NCI-H510A treated with DMSO at 0.1 percent for 48 hours (cell line): ENCODE measurements at regions not wholly inside any gene's neighbourhood (a gene's known extent, or its start where the extent isn't known, plus 50 kb on each side); places are given as distances from the start of the nearest gene placed in this dataset.
A peak's percentile ranks its signal among the peaks of the same experiment; 100 is the strongest.
"Not testable (repeated sequence)": the region's sequence is repeated elsewhere in the genome, so short reads cannot be mapped to it uniquely, and the experiment has no call there.

ENCODE experiments used
- DNase-seq: peaks from one replicate; lab custom pipeline; 2025; lab: John Stamatoyannopoulos, UW

DNA sequence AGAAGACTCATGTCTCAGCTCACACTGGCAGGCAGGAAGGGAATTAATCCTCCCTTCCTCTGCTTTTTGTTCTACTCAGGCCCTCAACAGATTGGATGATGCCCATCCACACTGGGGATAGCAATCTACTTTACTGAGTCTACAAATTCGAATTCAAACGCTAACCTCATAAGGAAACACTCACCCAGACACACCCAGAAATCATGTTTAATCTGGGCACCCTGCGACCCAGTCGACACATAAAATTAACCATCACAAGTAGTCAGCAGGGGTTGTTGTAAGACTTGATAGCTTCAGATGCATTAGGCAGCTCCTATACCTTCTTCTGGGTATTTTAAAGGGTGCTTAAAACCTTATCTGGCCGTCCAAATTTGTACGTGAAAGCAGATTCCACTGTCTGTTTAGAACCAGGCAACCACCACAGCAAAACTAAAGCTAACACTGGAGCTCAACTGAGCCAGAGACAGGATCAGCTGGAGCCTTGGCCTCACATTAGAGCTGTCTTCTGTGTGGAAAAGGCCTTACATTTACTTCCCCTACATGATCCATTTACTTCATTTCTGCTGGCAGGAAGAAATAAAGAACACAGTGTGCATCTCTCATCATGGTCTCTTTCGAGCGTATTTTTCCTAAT is 407.3 kb upstream of the PPP2R3A start:
- no peak for DNase-seq

DNA sequence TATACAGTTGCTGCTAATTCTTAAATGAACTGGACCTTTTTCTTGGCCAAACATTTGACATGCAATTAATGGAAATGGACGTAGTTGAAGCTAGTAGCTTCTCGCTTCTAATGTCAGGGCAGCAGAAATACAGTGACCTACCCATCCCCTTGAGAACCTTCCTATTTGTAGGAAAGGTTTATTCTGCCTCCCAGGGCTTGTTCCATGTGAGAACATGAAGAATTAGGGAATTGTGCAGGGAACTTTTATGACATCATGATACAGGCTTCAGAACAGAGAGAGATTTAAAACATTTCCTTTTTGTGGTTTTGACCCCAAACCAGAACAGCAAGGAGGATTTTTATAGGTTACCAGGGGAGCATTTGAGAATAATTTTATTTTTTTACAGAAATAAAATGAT is 406.6 kb upstream of the PPP2R3A start:
- DNase-seq, result no peak

DNA sequence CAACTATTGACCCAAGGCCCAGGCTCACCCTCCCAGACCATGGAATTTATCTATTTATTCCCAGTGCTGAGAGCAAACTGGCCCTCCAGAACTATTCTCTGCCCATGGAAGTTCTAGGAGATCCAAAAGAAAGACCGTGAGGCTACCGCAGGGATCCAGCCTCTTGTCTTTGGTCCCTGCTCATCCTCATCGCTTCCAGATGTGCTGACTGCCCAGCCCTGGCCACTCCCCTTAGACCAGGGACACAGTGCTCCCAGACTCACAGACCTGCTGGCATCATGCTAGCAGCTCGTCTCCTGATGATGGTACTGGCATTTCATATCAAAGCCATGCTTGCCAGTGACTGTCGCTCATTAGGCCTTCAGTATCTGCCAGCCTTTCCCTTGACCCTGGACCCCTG is 405.7 kb upstream of the PPP2R3A start:
- no peak for DNase-seq

DNA sequence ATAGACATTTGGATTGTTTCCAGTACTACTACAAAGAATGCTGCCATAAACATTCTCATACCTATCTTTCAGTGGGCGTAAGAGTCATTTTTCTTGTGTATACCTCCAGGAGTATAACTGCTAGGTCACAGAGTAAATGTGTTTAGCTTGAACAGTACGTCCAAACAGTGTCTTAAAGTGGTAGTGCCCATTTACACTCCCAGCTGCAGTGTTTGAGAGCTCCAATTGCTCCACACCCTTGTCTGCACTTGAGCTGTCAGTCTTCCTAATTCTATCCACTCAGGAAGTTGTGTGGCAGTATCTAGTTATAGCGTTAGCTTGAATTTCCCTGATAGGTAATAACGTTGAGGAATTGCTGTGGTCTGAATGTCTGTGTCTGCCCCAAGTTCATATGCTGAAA is 404.7 kb upstream of the PPP2R3A start:
- DNase-seq, result no peak

DNA sequence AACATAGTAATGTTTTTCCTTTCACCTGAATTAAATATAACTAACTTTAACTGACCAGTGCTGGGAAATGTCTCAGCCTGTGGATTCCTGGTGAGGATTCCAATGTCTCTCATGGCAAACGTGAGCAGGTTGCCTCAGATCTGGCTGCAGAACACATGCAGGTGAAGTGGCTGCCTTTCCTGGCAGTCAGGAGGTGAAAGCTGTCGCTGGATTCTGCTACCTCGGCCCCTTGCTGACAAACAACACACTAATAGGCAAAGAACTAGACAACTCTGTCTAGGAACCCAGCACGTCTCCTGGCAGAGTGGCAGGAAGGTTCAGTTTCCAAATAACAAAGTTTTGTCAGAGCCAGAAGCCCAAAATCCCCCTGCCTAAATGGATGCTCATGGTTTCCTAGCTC is 400.8 kb upstream of the PPP2R3A start:
- no peak for DNase-seq

DNA sequence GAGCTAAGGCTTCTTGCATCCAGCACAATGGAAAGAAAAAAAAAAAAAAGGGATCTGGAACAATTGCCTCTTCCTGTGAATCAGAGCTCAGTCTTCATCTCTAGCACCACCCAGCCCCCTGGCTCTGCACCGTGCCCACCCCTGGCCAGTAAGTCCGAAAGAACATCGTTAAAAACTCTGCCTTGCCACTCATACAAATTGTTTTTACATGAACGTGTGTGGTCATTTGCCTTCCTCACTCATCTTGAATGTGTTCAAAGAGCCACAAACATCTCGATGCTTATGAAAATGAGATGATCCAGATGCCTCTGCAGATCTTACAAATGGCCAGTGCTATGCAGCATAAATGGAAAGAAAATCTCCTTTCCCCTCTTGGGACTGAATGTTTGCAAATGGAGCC is 400.0 kb upstream of the PPP2R3A start:
- DNase-seq, result no peak

DNA sequence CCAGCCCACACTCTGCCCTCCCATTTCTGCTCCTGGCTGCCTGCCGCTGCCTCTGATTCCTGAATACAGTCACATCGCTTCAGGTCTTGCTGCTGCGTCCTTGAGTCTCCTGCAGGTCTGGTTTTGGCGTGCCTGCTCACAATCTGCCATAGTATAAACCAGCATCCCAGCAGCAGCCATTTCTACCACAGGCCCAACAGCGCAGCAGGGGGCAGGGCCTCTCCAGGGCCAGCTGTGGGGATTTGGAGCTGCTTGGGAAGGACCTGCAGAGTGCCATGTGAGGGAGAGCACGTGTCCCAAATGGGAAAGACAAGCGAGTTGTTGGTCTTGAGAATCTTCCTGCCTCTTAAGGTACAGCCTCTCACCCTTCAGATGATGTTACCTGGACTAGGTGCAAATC is 398.3 kb upstream of the PPP2R3A start:
- DNase-seq, result no peak

DNA sequence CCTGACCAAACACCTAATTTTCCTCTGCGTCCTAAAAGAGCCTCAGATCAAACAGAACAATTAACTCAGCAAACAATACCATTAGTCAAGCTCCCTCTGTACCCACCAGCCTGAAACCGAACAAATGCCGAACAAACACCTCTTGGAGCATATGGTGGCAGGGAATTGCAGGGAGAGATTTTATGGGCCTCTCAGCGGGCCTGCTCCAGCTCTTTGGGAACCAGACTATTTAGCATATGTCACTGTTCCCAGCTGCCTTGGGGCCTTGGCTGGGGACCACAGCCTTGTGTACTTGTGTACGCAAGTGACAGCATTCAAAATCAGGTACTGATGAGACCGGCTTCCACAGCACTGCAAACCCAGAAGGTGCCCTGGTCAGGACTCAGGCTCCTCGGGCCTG is 388.8 kb upstream of the PPP2R3A start:
- DNase-seq, result peak; percentile 11

DNA sequence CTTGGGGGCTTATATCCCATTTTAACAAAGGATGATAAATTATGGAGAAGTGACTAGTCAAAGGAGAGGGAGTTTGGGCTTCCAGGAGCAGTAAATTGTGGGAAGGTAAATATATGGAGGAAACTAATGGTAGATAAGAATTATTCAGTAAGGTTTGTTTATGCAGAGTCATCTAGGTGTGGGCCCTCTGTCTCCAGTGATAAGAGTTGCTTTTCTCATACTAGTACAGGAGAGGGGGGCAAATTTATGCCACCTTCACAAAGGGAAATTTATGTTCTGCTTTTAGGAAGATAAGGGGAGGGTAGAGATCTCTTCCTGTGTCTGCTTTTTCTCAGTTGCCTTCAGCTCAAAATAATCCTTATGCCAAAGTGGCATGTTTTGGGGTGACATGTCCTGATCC is 383.7 kb upstream of the PPP2R3A start:
- DNase-seq, result no peak

DNA sequence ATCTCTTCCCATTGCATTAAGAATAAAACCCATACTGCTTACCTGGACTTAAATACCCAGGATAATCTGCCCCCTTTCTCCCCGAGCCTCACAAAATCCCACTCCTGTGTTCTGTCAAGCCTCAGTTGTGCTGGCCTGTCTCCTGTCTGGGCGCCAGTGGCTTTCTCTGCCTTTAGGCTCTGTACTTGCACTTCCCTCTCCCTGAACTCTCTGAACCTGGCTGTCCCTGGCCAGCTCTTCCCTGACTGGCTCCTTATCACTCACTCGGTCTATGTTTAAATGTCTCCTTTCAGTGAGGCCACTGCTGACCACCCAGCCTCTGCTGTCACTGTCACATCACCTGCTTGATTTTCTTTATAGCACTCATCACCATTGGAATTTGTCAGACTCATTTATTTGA is 382.7 kb upstream of the PPP2R3A start:
- DNase-seq, result no peak

DNA sequence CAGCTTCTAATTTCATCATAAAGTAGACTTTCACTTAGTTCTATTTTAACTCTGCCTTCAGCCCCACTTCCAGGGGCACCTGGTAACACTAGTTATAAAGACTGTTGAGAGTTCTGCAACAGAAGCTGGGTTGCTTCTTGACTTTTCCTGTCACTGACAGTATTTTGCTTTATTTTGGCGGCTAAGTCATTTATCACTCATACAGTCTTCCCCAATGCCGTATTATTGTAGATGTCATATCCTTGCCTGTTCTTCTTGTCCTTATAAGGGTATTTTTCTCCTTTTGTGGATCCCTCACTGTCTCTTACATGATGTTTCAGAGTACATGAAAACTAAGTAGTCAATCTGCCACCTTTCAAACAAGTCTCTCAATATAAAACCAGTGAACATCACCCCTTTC is 369.0 kb upstream of the PPP2R3A start:
- DNase-seq, result no peak

DNA sequence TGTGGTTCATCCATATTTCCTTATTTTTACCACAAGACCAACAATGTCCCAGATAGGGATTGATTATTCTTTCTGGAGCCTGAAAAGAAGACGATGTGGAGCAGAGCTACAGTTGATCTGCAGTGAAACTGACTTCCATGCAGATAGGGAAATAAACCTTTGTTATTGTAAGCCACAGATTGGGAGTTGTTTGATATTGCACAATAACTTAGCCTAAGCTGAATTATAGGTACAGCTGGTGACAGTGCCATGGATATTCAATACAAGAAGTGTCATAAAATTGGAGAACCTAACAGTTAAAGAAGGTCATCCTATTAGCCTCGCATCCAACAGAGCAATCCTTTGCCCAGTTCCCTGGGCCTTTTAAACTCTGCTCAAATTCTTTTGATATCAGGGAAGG is 367.7 kb upstream of the PPP2R3A start:
- no peak for DNase-seq

DNA sequence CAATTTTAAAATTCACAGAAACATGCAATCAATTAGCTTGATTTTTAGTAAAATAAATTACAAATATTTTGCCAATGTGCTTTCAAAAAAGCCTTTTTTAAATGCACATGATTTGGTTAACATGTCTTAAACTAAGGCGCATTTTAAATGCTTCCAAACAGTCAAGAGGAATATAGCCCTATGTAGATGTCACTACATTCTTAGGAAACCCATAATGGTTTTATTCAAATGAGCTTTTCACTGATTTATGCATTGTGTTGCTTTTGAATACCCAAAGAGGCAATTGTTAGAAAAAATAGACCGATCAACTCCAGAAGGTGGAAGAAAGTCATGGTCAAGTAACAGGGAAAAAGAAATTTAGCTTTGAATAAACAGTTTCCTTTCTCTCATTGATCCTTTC is 366.9 kb upstream of the PPP2R3A start:
- no peak for DNase-seq

DNA sequence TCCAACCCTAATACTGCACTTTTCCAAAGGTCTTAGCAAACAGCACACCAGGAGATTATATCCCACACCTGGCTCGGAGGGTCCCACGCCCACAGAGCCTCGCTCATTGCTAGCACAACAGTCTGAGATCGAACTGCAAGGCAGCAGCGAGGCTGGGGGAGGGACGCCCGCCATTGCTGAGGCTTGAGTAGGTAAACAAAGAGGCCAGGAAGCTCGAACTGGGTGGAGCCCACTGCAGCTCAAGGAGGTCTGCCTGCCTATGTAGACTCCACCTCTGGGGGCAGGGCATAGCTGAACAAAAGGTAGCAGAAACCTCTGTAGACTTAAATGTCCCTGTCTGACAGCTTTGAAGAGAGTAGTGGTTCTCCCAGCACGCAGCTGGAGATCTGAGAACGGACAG is 361.0 kb upstream of the PPP2R3A start:
- DNase-seq, result not testable (repeated sequence)

DNA sequence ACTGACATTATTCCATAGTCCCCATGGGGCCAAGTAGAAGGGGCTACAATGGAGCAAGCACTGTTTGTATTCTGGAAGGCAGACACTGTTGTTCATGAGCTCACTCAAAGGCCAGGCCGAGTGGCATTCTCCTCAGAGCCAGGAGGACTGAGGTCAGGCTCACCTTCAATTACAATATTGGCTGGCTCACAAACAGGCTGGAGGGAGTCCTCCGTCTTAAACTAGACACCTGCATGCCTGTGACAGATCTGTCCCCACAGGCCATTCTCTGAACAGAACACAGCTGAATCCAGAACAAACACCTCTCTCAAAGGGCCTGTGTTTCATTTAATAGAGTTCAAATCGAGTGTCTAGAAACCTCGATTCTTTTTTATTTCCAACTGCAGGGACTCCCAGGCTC is 347.4 kb upstream of the PPP2R3A start:
- DNase-seq, result no peak

DNA sequence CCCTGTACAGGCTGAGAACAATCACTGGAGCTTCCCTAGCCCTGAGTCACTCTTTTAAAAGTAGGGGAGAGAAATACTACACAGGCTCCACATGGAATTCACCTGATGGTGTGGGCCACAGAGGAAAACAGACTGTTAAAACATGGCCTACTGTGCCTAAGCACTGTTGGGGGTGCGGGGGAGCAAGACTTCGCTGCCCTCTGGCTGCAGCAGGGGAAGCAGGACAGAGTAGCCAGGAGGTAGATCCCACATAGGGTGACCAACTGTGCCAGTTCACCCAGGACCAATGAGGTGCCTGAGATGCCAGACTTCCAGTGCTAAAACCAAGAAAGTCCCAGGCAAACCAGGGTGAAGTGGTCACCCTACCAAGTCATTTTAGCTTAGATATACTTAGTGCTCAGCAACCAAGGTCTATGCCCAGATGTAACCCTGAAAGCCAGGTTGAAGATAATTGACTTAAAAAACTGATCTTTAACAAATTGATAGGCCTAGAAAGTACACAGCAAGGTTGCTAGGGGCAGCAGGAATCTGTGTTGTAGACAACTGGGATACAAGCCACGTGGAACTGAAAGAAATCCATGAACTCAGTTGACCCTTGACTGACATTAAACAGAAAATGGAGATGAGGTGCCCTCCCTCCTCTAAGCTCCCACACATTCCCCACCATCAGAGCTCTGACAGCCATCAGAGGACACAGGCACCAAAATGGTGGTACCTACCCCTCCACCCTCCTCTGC is 344.2 kb upstream of the PPP2R3A start:
- no peak for DNase-seq

DNA sequence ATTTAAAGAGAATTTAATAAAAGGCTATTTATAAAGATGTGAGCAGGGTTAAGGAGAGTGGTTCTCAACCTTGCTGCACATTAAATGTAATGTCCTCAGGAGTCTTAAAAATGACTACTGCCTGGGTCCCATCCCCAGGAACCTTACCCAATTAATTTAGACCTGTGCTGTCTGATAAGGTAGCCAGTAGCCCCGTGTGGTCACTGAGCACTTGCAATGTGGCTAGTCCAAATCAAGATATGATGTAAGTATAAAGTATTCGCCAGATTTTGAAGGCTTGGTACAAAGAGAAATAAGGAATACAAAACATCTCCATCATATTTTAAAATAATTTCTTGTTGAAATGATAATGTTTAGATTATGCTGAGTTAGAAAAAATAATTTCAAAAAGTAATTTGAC is 343.3 kb upstream of the PPP2R3A start:
- no peak for DNase-seq

DNA sequence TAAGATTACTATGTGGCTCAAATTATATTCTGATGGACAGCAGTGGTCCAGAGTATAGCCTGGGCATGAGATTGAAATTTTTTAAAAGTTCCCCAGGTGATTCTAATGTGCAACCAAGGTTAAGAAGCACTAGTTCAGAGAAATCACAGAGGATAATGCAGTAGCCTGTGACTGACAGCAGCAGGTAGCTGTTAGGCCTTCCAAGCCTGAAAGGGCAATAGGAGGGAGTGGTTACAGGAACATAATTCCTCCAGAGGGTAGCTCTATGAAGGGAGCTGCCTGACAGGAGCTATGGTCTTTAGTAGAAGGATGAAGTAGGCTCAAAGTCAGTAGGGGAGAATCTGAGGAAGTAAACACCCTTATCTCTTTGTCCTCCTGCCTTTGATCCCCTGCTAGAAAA is 342.9 kb upstream of the PPP2R3A start:
- DNase-seq, result no peak

DNA sequence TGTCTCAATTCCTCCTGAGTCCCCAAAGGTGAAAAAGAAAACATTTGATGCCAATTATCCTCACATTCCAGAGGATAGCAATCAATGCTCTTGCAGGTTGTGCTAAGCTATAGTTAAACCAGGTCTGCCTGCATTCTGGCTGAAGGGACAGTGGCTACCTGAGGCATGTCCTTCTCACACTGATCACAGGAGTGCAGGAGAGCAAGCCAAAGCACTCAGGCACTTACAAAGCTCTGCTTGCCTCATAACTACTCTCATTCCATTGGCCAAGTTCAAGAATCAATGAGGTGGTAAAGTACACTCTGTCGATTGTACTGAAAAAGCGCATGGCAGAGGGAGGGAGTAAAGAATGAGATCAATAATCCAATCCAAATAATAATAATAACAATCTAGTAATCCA is 342.0 kb upstream of the PPP2R3A start:
- DNase-seq, result no peak

DNA sequence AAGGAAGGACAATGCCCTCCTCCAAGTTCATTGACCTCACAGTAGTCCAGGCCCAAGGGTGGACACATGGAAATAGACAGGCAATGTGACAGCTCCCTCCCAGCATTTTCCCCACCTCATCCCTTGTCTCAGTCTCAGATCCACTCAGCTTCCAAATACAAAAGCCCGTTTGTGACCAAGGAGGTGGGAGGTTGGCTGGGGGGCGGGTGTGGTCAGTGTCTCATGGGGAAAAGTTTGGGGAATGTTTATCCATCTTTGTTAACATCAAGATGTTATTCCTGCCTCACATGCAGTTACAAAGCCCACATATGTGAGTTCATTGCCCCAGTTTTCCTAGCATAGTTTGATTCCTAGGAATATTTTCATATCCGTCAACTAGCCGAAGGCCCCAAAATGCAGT is 338.5 kb upstream of the PPP2R3A start:
- no peak for DNase-seq

DNA sequence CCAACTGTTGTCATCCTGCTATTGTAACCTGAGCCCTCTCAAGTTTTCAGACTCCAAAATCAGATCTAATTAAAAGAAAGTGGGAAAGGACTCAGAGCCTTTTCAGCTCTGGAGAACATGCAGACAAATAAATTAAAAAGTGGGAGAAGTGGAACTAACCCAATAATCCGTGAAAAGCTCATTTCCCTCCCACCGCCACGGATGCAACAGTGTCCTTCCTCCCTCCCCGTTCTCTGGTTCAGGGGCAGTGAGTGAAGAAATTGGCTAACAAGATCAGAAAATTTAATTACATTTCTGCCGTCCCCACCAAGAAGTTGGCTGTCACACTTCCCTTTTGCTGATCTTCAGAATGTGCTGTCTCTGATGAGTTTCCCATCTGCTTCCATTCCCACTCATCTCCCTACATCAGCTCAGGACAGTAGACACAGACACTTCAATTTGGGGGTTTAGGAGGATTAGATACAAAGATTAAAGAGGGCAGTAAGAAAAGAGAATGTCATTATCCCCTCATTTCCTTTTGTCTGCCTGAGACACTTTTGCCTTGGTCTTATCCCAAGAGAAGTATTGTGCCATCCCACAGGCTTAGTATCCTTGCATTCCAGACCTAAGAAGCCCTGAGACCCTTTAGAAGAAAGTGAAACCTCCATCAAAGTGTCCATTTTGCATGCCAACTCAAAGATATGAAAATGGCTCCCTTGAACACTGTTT is 335.7 kb upstream of the PPP2R3A start:
- no peak for DNase-seq

DNA sequence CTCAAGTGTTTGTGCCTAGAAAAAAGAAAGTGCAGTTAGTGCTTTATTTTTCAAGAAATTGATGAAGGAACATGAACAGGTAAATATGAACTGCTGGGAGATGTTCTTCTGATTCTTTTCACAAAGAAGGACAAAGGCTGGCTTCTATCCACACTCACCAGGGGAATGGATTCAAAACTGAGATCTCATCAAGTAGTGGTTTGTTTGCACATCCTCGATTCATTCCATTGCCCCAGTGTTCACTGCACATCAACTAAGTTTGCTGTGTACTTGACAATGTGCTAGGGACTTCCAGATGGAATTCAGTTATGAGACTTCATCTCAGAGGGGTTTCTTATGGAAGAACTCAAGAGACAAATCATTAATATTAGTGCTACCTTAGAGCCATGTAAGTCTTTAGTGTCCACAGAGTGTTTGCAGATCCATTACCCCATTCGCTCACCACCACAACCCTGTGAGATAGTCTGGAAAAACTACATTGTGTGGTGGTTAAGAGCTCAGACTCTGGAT is 332.9 kb upstream of the PPP2R3A start:
- DNase-seq, result no peak

DNA sequence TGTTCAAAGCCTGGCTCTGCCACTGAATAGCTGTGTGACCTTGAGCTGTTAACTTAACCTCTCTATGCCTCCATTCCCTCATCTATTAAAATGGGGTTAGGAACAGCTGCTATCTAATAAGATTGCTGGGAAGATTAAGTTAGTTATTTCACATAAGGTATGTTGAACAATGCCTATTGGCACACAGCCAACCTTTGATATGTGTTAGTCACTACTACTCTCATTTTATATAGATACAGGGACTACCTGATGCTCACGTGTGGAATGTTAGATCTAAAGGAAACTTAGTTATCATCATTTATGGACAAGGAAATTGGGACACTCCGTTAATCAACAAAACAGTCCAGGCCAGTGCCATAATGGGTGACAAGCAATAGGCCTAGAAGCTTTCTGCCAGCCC is 332.4 kb upstream of the PPP2R3A start:
- no peak for DNase-seq
